A549 (cell line): ENCODE measurements at regions not wholly inside any gene's neighbourhood (a gene's known extent, or its start where the extent isn't known, plus 50 kb on each side); places are given as distances from the start of the nearest gene placed in this dataset.

Source experiments
- ATAC-seq, 2 experiments: fragments of 200-7000 bp in 1 of 2; fragments of >200 bp in 1 of 2; cut with Nextera tagmentation in 1 of 2; cut with Tn5 transposase in 1 of 2; 3 replicates each; pipeline versions ENCODE4 v1.8.0 to v1.9.1; 2018 to 2020; ENCODE audit warnings: mild to moderate bottlenecking in 1 of 2, moderate library complexity in 1 of 2
- CTCF ChIA-PET: fragments of 300-600 bp; sonication (Branson Sonifier 250); formaldehyde crosslinking; extraction: SDS; loops from one replicate; lab custom pipeline; 2021; ENCODE audit warnings: antibody characterized with exemption, inconsistent platforms; lab: Yijun Ruan, JAX
- POLR2A ChIA-PET: fragments of 350-600 bp; formaldehyde crosslinking; extraction: SDS; loops from one replicate; lab custom pipeline; 2021; ENCODE audit warnings: antibody characterized with exemption, inconsistent platforms; lab: Yijun Ruan, JAX
- DNase-seq, 2 experiments: peaks; one replicate each; pipeline versions ENCODE4 v3.0.0 to v3.0.0-alpha.2; 2011 to 2016; ENCODE audit warnings: low read depth in 1 of 2, low spot score in 1 of 2
- FAIRE-seq: peaks from 2 replicates; lab custom pipeline; 2011; peaks lifted over from hg19 to GRCh38; lab: Jason Lieb, UNC
- H3K27ac ChIP-seq, 2 experiments: fragments of >200 bp; sonication (Bioruptor Twin); formaldehyde crosslinking; 3 replicates each; pipeline ENCODE4 v1.5.1; 2016 to 2017
- H3K4me1 ChIP-seq: fragments of >200 bp; sonication (Bioruptor Twin); formaldehyde crosslinking; 3 replicates; pipeline ENCODE4 v1.6.1; 2016
- H3K4me2 ChIP-seq: fragments of >200 bp; sonication (Bioruptor Twin); formaldehyde crosslinking; 3 replicates; pipeline ENCODE4 v1.6.1; 2016
- H3K4me3 ChIP-seq: fragments of >200 bp; sonication (Bioruptor Twin); formaldehyde crosslinking; 3 replicates; pipeline ENCODE4 v1.5.1; 2016
- H3K9me3 ChIP-seq: fragments of >200 bp; sonication (Bioruptor Twin); formaldehyde crosslinking; 3 replicates; pipeline ENCODE4 v1.6.1; 2016
- CBX2 ChIP-seq: fragments of 200-600 bp; sonication (generic); IDR thresholded peaks from 2 replicates; pipeline ENCODE4 v1.6.1; 2016; ENCODE audit warnings: low read depth, mild to moderate bottlenecking, borderline replicate concordance
- CEBPB ChIP-seq, 2 experiments: fragments of >200 bp in 1 of 2; sonication (Bioruptor Twin) in 1 of 2; formaldehyde crosslinking in 1 of 2; IDR thresholded peaks; 2 replicates each; pipeline ENCODE4 v1.6.1; 2012 to 2016
- EP300 ChIP-seq, 2 experiments: fragments of >200 bp; sonication (Bioruptor Twin); formaldehyde crosslinking; IDR thresholded peaks; 2 replicates in 1 of 2; 3 replicates in 1 of 2; pipeline ENCODE4 v1.6.1; 2016 to 2017
- FOSL2 ChIP-seq, 2 experiments: fragments of 450-650 bp in 1 of 2; fragments of >200 bp in 1 of 2; sonication (Bioruptor Twin) in 1 of 2; formaldehyde crosslinking; IDR thresholded peaks; 2 replicates each; pipeline versions ENCODE4 v1.5.0 to v1.6.1; 2016 to 2020; ENCODE audit warnings: mild to moderate bottlenecking in 1 of 2, moderate library complexity in 1 of 2
- GATA3 ChIP-seq: IDR thresholded peaks from 2 replicates; pipeline ENCODE4 v1.6.1; 2012; ENCODE audit warnings: borderline replicate concordance
- HOXA7 ChIP-seq: fragments of 250-450 bp; sonication (Bioruptor Pico); IDR thresholded peaks from 2 replicates; pipeline ENCODE4 v1.5.0; 2020; ENCODE audit warnings: mild to moderate bottlenecking, moderate library complexity
- JUN ChIP-seq, 2 experiments: fragments of >200 bp; sonication (Bioruptor Twin); formaldehyde crosslinking; IDR thresholded peaks; 2 replicates in 1 of 2; 3 replicates in 1 of 2; pipeline ENCODE4 v1.6.1; 2016 to 2017
- JUNB ChIP-seq: fragments of >200 bp; sonication (Bioruptor Twin); formaldehyde crosslinking; IDR thresholded peaks from 2 replicates; pipeline ENCODE4 v1.6.1; 2016
- KDM1A ChIP-seq: fragments of 200-600 bp; sonication (generic); IDR thresholded peaks from 2 replicates; pipeline ENCODE4 v1.6.1; 2016; ENCODE audit warnings: low read depth, mild to moderate bottlenecking
- KDM5A ChIP-seq: fragments of 200-600 bp; sonication (generic); IDR thresholded peaks from 2 replicates; pipeline ENCODE4 v1.6.1; 2016; ENCODE audit warnings: antibody characterized with exemption, mild to moderate bottlenecking
- MAFK ChIP-seq: fragments of 450-650 bp; IDR thresholded peaks from 2 replicates; pipeline ENCODE4 v1.6.1; 2014; ENCODE audit not compliant: partially characterized antibody
- MYC ChIP-seq: IDR thresholded peaks from 2 replicates; pipeline ENCODE4 v1.6.1; 2012; ENCODE audit warnings: mild to moderate bottlenecking, inconsistent platforms, low read length, improper control_type of control experiment, borderline replicate concordance
- NFE2L2 ChIP-seq: fragments of 150-350 bp; conservative IDR thresholded peaks from 2 replicates; pipeline ENCODE4 v1.6.1; 2014; ENCODE audit warnings: low read length
- NPAS2 ChIP-seq: fragments of 250-450 bp; sonication (Bioruptor Pico); IDR thresholded peaks from 2 replicates; pipeline ENCODE4 v1.8.0; 2022; ENCODE audit warnings: mild to moderate bottlenecking, moderate library complexity, borderline replicate concordance
- NR3C1 ChIP-seq: fragments of >200 bp; sonication (Bioruptor Twin); formaldehyde crosslinking; IDR thresholded peaks from 3 replicates; pipeline ENCODE4 v1.6.1; 2017
- POLR2A ChIP-seq: IDR thresholded peaks from 2 replicates; pipeline ENCODE4 v1.6.1; 2012; ENCODE audit warnings: mild to moderate bottlenecking, low read length
- RARB ChIP-seq: fragments of 250-450 bp; sonication (Bioruptor Pico); IDR thresholded peaks from 2 replicates; pipeline ENCODE4 v1.8.0; 2021; ENCODE audit warnings: mild to moderate bottlenecking, moderate library complexity
- RNF2 ChIP-seq: fragments of 200-600 bp; sonication (generic); IDR thresholded peaks from 2 replicates; pipeline ENCODE4 v1.6.1; 2016; ENCODE audit warnings: low read depth, mild to moderate bottlenecking, antibody characterized with exemption, moderate library complexity, borderline replicate concordance
- SMC3 ChIP-seq: fragments of >200 bp; sonication (Bioruptor Twin); formaldehyde crosslinking; IDR thresholded peaks from 3 replicates; pipeline ENCODE4 v1.6.1; 2018; ENCODE audit warnings: inconsistent platforms
- WGBS: methylation state at CpG from one replicate; pipeline ENCODE4 v1.1.6; 2017; ENCODE audit errors: missing lambda C conversion rate; 5-methylcytosine and 5-hydroxymethylcytosine counted together
- TF ChIP-seq, protein P1 (sequence below): IDR thresholded peaks from 2 replicates; pipeline ENCODE4 v1.6.1; 2012; ENCODE audit warnings: low read depth, borderline replicate concordance
- TF ChIP-seq, protein P2 (sequence below): fragments of 250-450 bp; sonication (Bioruptor Pico); IDR thresholded peaks from 2 replicates; pipeline ENCODE4 v1.5.0; 2020; ENCODE audit warnings: low read depth, mild to moderate bottlenecking, moderate library complexity

DNA sequence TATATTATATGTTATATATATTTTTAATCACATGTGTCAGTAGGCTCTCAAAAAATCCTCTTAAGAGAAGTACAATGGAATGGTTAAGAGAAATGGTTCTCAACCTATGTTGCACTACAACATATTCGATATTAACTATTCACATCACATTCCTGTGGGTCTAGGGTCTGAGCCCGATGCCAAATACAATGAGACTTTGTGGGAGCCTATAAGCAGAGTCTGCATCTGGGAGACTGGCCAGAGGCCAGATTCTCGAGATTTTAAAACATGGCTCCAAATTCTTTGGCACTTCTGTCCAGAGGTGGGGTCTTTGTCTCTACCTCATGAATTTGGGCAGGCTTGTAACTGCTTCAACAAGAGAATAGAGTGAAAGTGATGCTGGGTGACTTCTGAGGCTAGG lies 79.4 kb upstream of the NBEA start:
- Histone ChIP-seq H3K27ac (peak overlapping the region; percentile 76 to 82; a peak in 5 of 6 replicates), H3K4me2 (no peak overlapping the region)
- no peak for ATAC-seq

DNA sequence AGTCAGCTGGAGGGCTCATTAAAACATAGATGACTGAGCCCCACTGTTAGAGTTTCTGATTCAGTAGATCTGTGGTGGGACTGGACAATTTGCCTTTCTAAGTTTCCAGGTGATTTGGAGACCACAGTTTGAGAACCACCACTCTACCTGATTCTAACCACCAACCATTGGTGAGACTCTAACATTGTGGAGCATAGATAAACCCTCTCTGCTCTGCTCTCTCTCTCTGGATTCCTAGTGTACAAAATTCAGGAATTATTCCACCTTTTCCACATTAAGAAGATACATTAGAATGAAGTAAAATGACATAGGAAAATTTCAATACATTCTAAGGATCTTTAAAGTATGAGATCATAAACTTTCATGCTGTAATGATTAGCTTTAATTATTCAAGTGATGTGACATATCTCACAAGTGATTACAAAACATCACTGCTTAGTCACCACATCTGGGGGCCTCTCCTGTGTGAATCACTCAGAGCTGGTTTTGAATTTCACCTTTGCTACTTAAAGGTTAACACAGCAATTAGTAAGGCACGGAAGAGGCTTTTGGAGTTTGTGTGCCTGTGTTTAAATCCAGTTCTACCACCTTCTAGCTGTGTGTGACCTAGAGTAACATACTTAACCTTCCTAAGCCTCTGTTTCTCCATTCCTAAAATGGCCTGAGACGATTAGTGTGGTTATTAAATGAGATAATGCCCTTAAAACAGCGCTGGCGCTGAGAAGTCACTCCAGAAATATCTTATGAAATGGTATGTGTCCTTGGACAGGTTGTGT lies 78.5 kb upstream of the NBEA start:
- ATAC-seq (peak; percentile 85 to 94), FAIRE-seq (no peak), DNase-seq (peak; percentile 48 to 75)
- H3K4me2 ChIP-seq = peak overlapping the region; percentile 80
- H3K27ac ChIP-seq = peak overlapping the region; percentile 76 to 82
- 27% methylated on average over 4 of the region's 4 CpGs for WGBS
- ChIA-PET CTCF (interaction anchor here (0.9 kb wide), 1 partner anchor 291 kb away, joined by 4 read pairs; no protein-coding TSS in a partner anchor), POLR2A (no interaction called here)
- no peaks in the 10 kb centered on the region for H3K9me3 ChIP-seq
- TF ChIP-seq KDM1A = no peak
- TF ChIP-seq JUN (IDR thresholded peaks at IDR 0.05) = peak; percentile 66 to 69; a peak in 3 of 5 replicates
- peak; percentile 60 to 76; a peak in 4 of 5 replicates for TF ChIP-seq EP300 (IDR thresholded peaks at IDR 0.05)
- no peak for TF ChIP-seq HOXA7 (CRISPR knock-in tag)
- TF ChIP-seq JUNB = peak; percentile 90
- peak; percentile 87 for TF ChIP-seq FOSL2 (IDR thresholded peaks at IDR 0.05)
- peak; percentile 92 for TF ChIP-seq FOSL2 (CRISPR knock-in tag; IDR thresholded peaks at IDR 0.05)
- peak; percentile 74 to 91 for TF ChIP-seq CEBPB (IDR thresholded peaks at IDR 0.05)
- 0 out of 3 replicates have a peak, but pooled peaks have one; percentile 20 for TF ChIP-seq SMC3
- TF ChIP-seq GATA3 = peak; percentile 65; the same call in 1 of the 2 replicates
- TF ChIP-seq, protein P1, sequence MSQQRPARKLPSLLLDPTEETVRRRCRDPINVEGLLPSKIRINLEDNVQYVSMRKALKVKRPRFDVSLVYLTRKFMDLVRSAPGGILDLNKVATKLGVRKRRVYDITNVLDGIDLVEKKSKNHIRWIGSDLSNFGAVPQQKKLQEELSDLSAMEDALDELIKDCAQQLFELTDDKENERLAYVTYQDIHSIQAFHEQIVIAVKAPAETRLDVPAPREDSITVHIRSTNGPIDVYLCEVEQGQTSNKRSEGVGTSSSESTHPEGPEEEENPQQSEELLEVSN = no peak
- peaks cover 40% of the 10 kb centered on the region for H3K4me1 ChIP-seq
- no peak overlapping the region for H3K4me3 ChIP-seq

More for the DNA sequence above, 79.4 kb upstream of the NBEA start:
- CTCF ChIA-PET = no interaction called here
- H3K9me3 ChIP-seq = no peaks in the 10 kb centered on the region
- DNase-seq = no peak
- no peak overlapping the region for H3K4me3 ChIP-seq
- FAIRE-seq = no peak
- no peak for TF ChIP-seq CEBPB (IDR thresholded peaks at IDR 0.05)
- no peak for TF ChIP-seq NPAS2 (CRISPR knock-in tag)
- no peak for TF ChIP-seq NR3C1
- TF ChIP-seq POLR2A = no peak
- no peak for TF ChIP-seq KDM5A
- no peak for TF ChIP-seq CBX2
- TF ChIP-seq, all 56 proteins: peak for 0
- POLR2A ChIA-PET = no interaction called here
- peaks cover 46% of the 10 kb centered on the region for H3K4me1 ChIP-seq
- WGBS = 86% methylated on average over 3 of the region's 3 CpGs

DNA sequence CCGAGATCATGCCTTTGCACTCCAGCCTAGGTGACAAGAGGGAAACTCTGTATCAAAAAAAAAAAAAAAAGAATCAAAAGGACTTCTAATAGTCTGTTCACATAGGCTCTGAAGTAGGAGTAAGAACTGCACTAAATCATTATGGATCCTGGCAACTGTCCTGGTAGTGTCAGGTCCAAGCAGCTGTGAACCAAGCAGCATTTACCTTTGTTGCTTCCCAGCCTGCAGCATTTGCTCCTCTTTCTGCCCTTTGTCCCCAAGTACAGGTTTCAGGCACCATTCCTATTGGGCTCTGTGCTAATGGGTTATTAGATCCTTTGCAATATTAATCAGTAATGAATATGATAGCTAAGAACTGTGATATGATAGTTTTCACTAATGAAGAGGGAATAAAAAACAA lies 77.4 kb upstream of the NBEA start:
- TF ChIP-seq HOXA7 (CRISPR knock-in tag) (no peak), GATA3 (no peak), RARB (CRISPR knock-in tag) (no peak), MAFK (no peak), KDM5A (no peak)
- TF ChIP-seq, protein P2, sequence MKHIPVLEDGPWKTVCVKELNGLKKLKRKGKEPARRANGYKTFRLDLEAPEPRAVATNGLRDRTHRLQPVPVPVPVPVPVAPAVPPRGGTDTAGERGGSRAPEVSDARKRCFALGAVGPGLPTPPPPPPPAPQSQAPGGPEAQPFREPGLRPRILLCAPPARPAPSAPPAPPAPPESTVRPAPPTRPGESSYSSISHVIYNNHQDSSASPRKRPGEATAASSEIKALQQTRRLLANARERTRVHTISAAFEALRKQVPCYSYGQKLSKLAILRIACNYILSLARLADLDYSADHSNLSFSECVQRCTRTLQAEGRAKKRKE (CRISPR knock-in tag) = no peak
- no peak for DNase-seq
- no peaks in the 10 kb centered on the region for H3K9me3 ChIP-seq
- no peak; a peak in 1 of 6 replicates for ATAC-seq
- no peak overlapping the region for H3K4me3 ChIP-seq
- peaks cover 40% of the 10 kb centered on the region for H3K4me1 ChIP-seq
- WGBS = 80% methylated on average over 1 of the region's 1 CpG
- POLR2A ChIA-PET = no interaction called here
- H3K27ac ChIP-seq = peak overlapping the region; percentile 76 to 82
- H3K4me2 ChIP-seq = peak overlapping the region; percentile 80
- CTCF ChIA-PET = no interaction called here
- no peak for FAIRE-seq

DNA sequence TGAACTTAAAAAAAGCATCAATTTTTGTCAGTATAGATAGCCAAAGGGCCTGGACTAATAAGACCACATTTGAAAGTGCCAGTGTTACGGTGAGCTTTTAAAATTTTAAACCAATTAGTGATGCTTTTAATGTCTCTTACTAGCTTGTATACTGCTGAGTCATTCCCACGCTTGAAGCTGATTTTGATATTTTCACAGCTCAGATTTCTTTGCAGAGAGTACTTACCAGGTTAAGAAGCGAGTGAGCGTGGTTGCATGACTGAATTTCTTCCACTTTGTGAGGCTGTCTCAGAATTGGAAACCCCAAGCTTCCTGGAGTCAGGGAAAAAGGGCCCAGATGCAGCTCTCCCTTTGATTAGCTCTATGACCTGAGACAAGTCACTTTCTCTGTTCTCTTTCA lies 74.5 kb upstream of the NBEA start:
- DNase-seq (peak in 1 of 2 experiments; percentile 15), ATAC-seq (no peak), FAIRE-seq (no peak)
- H3K4me3 ChIP-seq = no peak overlapping the region
- peak overlapping the region; percentile 73 to 86 for H3K27ac ChIP-seq
- TF ChIP-seq RNF2 (no peak), MYC (no peak), NFE2L2 (peak; percentile 72; the same call in 1 of the 2 replicates), MAFK (peak; percentile 87)
- CTCF ChIA-PET = no interaction called here
- POLR2A ChIA-PET = no interaction called here
- no peaks in the 10 kb centered on the region for H3K9me3 ChIP-seq
- H3K4me1 ChIP-seq = peaks cover 40% of the 10 kb centered on the region
- WGBS = 76% methylated on average over 4 of the region's 4 CpGs
- H3K4me2 ChIP-seq = peak overlapping the region; percentile 37
